ENCODE measurements at regions not wholly inside any gene's neighbourhood (a gene's known extent, or its start where the extent isn't known, plus 50 kb on each side); places are given as distances from the start of the nearest gene placed in this dataset.

GRCh38 chr2:167550448-167550847 lies 662.2 kb downstream of the XIRP2 start:
- TF ChIP-seq PATZ1 (CRISPR knock-in tag; IDR thresholded peaks at IDR 0.05; ENCODE audit: borderline replicate concordance), result no peak
- TF ChIP-seq CREB5 (CRISPR knock-in tag; IDR thresholded peaks at IDR 0.05; ENCODE audit: low read depth), result no peak
- no peak for TF ChIP-seq ARNTL (CRISPR knock-in tag; IDR thresholded peaks at IDR 0.05; ENCODE audit: borderline replicate concordance, low read depth)
- TF ChIP-seq ZNF565 (CRISPR knock-in tag; conservative IDR thresholded peaks at IDR 0.05; ENCODE audit: low read depth), result no peak
- no peak for TF ChIP-seq TCF4 (CRISPR knock-in tag; IDR thresholded peaks at IDR 0.05; ENCODE audit: borderline replicate concordance)
- no peak for TF ChIP-seq SNAI2 (CRISPR knock-in tag; IDR thresholded peaks at IDR 0.05)
- no peak for TF ChIP-seq ZFP3 (CRISPR knock-in tag; IDR thresholded peaks at IDR 0.05)
- TF ChIP-seq RARB (CRISPR knock-in tag; IDR thresholded peaks at IDR 0.05), result no peak
- no peak for TF ChIP-seq OSR1 (CRISPR knock-in tag; IDR thresholded peaks at IDR 0.05)

All from SK-N-SH treated with all-trans-retinoic acid at 6 μM for 48 hours (cell line).